Upper lobe of right lung (tissue), 1 donor: ENCODE measurements at regions not wholly inside any gene's neighbourhood (a gene's known extent, or its start where the extent isn't known, plus 50 kb on each side); places are given as distances from the start of the nearest gene placed in this dataset.
A peak's percentile ranks its signal among the peaks of the same experiment; 100 is the strongest.

ENCODE experiments used
- ATAC-seq: fragments of 200-7000 bp; cut with Tn5 transposase; one replicate; pipeline ENCODE4 v1.9.1; 2020; ENCODE audit warnings: mild to moderate bottlenecking, moderate library complexity
- DNase-seq: peaks from one replicate; pipeline ENCODE4 v3.0.0-alpha.2; 2020
- H3K27ac ChIP-seq: fragments of 200-600 bp; one replicate; pipeline ENCODE4 v1.8.0; 2022
- H3K27me3 ChIP-seq: fragments of 200-600 bp; one replicate; pipeline ENCODE4 v1.8.0; 2022; ENCODE audit warnings: mild to moderate bottlenecking
- H3K36me3 ChIP-seq: fragments of 200-600 bp; one replicate; pipeline ENCODE4 v1.8.0; 2022
- H3K4me1 ChIP-seq: fragments of 200-600 bp; one replicate; pipeline ENCODE4 v1.8.0; 2022
- H3K4me3 ChIP-seq: fragments of 200-600 bp; one replicate; pipeline ENCODE4 v1.8.0; 2022; ENCODE audit warnings: mild to moderate bottlenecking
- H3K9me3 ChIP-seq: fragments of 200-600 bp; one replicate; pipeline ENCODE4 v1.8.0; 2022
- intact Hi-C: fragments of 100-400 bp; cut with DNase I; formaldehyde crosslinking; loops from one replicate; pipeline ENCODE4 v1.11.0; 2022
- TF ChIP-seq, protein P1 (sequence below): fragments of 200-600 bp; IDR thresholded peaks from one replicate; pipeline ENCODE4 v1.8.0; 2022; ENCODE audit warnings: antibody characterized with exemption
- donor health status: DM: no; HTN: yes; CAD: no; lungs with severe emphysema.

DNA sequence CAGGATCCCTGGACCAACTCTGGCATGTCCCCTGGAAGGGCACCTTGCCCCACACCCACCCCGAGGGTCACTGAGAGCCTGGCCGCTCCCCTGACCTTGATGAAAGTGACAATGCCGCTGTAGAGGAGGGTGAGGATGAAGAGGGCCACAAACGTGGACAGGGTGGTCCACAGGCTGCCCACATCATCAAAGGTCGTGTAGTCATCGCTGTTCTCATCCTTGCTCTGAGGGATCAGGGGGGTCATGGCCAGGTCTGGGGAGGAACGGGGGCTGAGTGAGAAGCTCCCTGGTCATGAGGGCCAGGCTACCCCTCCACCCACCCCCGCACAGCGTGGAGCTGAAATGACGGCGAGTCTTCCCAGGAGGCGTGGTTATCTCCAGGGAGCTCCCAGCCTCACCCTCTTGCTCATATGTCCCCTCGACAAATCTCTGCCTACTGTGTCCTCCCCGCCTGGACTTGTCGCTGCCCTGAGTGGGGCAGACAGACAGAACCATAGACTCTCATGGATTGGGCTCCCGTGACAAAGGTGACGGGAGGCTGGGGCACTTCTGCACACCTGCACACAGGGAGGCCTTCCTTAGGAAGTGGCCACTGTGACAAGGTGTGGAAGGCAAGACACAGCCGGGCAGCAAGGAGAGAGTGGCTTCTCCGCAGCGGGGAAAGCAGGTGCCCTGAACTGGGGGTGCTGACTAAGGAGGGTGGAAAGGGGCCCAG lies 311.1 kb downstream of the TMEM121 start:
- ATAC-seq (no peak), DNase-seq (peak; percentile 50)
- Histone ChIP-seq H3K9me3 (no peaks in the 10 kb centered on the region), H3K36me3 (no peaks in the 10 kb centered on the region), H3K4me3 (no peak overlapping the region), H3K27me3 (peaks cover 1% of the 10 kb centered on the region), H3K4me1 (no peaks in the 10 kb centered on the region), H3K27ac (no peak overlapping the region)
- intact Hi-C loops: no loop called here
- TF ChIP-seq, protein P1, sequence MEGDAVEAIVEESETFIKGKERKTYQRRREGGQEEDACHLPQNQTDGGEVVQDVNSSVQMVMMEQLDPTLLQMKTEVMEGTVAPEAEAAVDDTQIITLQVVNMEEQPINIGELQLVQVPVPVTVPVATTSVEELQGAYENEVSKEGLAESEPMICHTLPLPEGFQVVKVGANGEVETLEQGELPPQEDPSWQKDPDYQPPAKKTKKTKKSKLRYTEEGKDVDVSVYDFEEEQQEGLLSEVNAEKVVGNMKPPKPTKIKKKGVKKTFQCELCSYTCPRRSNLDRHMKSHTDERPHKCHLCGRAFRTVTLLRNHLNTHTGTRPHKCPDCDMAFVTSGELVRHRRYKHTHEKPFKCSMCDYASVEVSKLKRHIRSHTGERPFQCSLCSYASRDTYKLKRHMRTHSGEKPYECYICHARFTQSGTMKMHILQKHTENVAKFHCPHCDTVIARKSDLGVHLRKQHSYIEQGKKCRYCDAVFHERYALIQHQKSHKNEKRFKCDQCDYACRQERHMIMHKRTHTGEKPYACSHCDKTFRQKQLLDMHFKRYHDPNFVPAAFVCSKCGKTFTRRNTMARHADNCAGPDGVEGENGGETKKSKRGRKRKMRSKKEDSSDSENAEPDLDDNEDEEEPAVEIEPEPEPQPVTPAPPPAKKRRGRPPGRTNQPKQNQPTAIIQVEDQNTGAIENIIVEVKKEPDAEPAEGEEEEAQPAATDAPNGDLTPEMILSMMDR: no peak

DNA sequence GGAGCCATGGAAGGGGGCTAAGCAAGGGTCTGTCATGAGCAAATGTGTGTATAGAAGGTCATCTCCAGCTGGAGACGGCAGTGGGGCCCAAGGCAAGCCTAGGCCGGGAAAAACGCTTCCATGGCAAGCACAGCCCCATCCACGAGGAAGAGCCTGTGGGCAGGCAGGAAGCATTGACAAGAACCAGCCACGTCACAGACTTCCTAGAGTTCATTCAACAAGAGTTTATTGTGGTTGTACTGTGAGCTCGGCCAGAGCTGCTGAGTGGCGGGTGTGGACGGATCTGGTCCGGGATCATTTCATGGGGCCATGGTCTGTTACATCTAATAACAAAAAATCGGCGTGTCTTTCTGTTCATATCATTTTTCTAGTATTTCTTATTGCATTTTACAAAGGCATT lies 311.7 kb downstream of the TMEM121 start:
- TF ChIP-seq, protein P1: no peak
- DNase-seq (no peak), ATAC-seq (no peak)
- intact Hi-C loops: no loop called here
- no peak overlapping the region for H3K4me3 ChIP-seq
- H3K4me1 ChIP-seq: no peaks in the 10 kb centered on the region
- H3K27me3 ChIP-seq: no peaks in the 10 kb centered on the region
- no peaks in the 10 kb centered on the region for H3K9me3 ChIP-seq
- H3K36me3 ChIP-seq: no peaks in the 10 kb centered on the region
- H3K27ac ChIP-seq: no peak overlapping the region

DNA sequence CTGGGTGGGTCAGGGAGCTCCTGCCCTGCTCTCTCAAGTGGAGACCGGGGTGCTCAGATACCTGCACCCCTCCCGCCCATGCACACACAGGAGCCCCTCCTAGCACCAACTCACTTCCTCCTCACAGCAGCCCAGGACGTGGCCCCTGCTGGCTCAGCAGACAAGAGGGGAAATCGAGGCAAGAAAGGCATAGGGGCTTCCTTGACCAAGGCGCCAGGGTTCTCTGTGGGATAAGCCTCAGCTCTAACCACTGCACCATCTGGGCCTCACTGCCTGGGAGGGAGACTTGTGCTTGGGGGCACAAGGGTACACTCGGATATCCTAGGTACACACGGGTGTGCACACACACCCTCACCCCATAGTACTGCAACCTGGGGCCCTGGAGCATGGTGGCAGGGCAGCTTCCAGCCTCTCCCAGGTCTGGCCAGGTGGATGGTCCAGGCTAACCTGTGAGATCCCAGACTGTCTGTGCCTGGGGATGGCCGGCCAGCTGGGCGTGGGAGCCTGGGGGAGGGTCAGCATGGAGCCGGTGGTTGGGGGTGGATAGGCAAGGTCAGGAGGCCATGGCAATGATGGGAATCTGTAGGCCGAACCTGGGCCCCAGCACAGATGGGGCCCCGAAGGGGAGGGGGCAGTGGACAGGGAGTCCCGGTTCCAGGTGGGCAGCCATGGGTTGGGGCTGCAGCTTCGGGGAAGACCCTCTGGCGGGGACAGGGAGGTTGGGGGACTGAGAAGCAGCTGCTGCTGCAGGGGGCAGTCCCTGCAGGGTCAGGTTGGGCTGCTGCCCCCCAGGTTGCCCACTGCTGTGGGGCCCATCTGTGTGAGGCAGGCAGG lies 312.4 kb downstream of the TMEM121 start:
- no peaks in the 10 kb centered on the region for H3K36me3 ChIP-seq
- H3K27me3 ChIP-seq: no peaks in the 10 kb centered on the region
- no peak overlapping the region for H3K4me3 ChIP-seq
- ATAC-seq (no peak), DNase-seq (peak; percentile 46)
- H3K27ac ChIP-seq: no peak overlapping the region
- TF ChIP-seq, protein P1: no peak
- intact Hi-C loops: no loop called here
- H3K4me1 ChIP-seq: no peaks in the 10 kb centered on the region
- H3K9me3 ChIP-seq: no peaks in the 10 kb centered on the region

DNA sequence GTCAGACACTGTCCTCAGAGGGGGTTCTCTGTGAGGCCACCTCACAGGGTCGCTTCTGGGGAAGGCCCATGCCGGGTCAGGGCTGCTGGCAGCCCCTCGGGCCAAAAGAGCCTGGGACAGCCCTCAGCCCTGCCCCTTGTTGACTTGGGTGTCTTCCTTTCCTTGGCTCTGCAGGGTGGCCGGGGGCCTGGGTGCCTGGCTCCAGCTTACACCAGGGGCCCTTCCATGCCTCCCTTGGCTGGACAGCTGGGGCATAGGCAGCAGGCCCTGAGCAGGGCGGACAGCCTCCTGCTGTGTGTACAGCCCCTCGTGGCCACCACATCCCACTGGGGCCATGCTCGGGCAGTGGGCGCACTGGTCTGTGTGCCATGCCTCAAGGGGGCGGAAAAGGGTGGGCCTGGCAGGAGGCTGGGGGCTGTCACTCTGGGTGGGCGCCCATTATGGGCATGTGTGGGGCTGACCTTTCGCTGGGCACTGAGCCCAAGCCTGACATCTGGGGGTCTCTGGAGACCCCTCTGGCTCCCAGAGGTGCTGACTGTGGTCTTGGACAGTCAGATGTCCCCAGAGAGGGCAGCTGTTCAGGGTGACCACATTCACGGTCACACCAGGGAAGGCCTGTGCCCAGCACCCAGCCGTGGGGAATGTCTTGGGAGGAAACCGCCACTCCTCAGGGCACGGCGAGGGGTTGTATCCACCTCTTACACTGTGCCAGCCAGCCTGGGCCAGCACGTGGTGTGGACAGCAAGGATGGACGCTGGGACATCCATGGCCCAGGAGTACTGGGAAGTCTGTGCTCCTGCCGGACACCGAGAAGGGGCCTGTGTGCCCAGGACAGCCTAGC lies 313.3 kb downstream of the TMEM121 start:
- intact Hi-C loops: no loop called here
- TF ChIP-seq, protein P1: no peak
- Histone ChIP-seq H3K9me3 (no peaks in the 10 kb centered on the region), H3K27me3 (no peaks in the 10 kb centered on the region), H3K4me1 (no peaks in the 10 kb centered on the region), H3K36me3 (no peaks in the 10 kb centered on the region), H3K4me3 (no peak overlapping the region), H3K27ac (no peak overlapping the region)
- DNase-seq (peak; percentile 54), ATAC-seq (no peak)

DNA sequence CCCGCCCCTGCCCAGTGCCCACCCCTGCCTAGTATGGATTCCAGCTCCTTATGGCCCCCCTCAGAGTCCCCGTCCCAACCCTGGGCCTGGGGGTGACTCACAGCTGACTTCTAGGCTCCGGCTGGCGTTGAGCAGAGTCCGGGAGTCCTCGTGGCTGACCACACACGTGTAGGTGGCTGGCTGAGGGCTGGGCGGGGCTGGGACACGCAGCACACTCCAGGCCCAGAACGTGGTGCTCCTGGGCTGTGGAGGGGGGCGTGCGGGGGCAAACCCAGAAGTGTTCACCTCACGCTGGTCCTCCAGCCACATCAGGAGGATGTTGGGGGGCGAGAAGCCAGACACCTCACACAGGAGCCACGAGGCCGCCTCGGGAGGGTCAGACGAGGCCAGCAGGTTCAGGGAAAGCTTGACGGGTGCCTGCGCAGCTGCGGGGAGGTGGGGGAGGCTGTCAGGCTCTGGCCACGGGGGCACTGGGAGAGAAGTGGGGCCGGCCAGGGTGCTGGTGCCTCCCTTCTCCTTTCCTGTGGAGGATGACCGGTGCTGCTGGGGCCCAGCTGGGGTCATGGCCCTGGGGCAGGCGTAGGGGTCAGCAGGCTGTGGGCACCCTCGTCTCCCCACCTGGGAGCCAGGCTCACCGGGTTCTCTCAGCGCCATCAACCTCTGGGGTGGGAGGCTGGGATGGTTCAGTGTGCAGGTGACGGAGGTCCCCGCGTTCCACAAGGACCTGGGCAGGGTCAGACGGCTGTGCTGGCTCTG lies 314.1 kb downstream of the TMEM121 start:
- no peaks in the 10 kb centered on the region for H3K36me3 ChIP-seq
- no peaks in the 10 kb centered on the region for H3K9me3 ChIP-seq
- no peak overlapping the region for H3K4me3 ChIP-seq
- no peaks in the 10 kb centered on the region for H3K4me1 ChIP-seq
- TF ChIP-seq, protein P1: no peak
- DNase-seq: peak; percentile 57
- ATAC-seq: no peak
- no peak overlapping the region for H3K27ac ChIP-seq
- H3K27me3 ChIP-seq: no peaks in the 10 kb centered on the region
- intact Hi-C loops: no loop called here
